MCF 10A (cell line): ENCODE measurements at regions not wholly inside any gene's neighbourhood (a gene's known extent, or its start where the extent isn't known, plus 50 kb on each side); places are given as distances from the start of the nearest gene placed in this dataset.
"Not testable (repeated sequence)": the region's sequence is repeated elsewhere in the genome, so short reads cannot be mapped to it uniquely, and the experiment has no call there.

Source experiments
- BruUV-seq: library from RNA; stranded (reverse); fragments of 400-500 nt; replicated peaks from 2 replicates; lab custom pipeline; 2021; lab: Mats Ljungman, UMichigan
- CTCF ChIA-PET: fragments of 300-600 bp; sonication (Branson Sonifier 250); formaldehyde crosslinking; extraction: SDS; loops from one replicate; lab custom pipeline; 2021; ENCODE audit warnings: antibody characterized with exemption, inconsistent platforms; lab: Yijun Ruan, JAX
- POLR2A ChIA-PET: fragments of 300-600, 350-650 bp; sonication (Branson Sonifier 250); formaldehyde crosslinking; extraction: SDS; loops from one replicate; lab custom pipeline; 2020; ENCODE audit warnings: antibody characterized with exemption, inconsistent platforms; lab: Yijun Ruan, JAX
- DNase-seq: peaks from one replicate; pipeline ENCODE4 v3.0.0-alpha.2; 2018; ENCODE audit not compliant: unreplicated experiment
- H3K27ac Mint-ChIP-seq: one replicate; pipeline ENCODE4 v1.8.0; 2022; ENCODE audit warnings: mild to moderate bottlenecking, low read depth, mixed read lengths; ENCODE audit not compliant: unreplicated experiment
- H3K27me3 Mint-ChIP-seq: one replicate; pipeline ENCODE4 v1.8.0; 2022; ENCODE audit warnings: mixed read lengths; ENCODE audit not compliant: insufficient read depth, unreplicated experiment
- H3K36me3 Mint-ChIP-seq: one replicate; pipeline ENCODE4 v1.8.0; 2022; ENCODE audit warnings: mild to moderate bottlenecking, moderate library complexity, mixed read lengths; ENCODE audit not compliant: insufficient read depth, unreplicated experiment
- H3K4me1 Mint-ChIP-seq: one replicate; pipeline ENCODE4 v1.8.0; 2022; ENCODE audit warnings: mixed read lengths; ENCODE audit not compliant: insufficient read depth, unreplicated experiment
- H3K4me3 Mint-ChIP-seq: one replicate; pipeline ENCODE4 v1.8.0; 2022; ENCODE audit warnings: mild to moderate bottlenecking, moderate library complexity, mixed read lengths; ENCODE audit not compliant: unreplicated experiment
- H3K9me3 Mint-ChIP-seq: one replicate; pipeline ENCODE4 v1.8.0; 2022; ENCODE audit warnings: mixed read lengths; ENCODE audit not compliant: unreplicated experiment
- CTCF ChIP-seq: fragments of 200-600 bp; IDR thresholded peaks from one replicate; pipeline ENCODE4 v1.8.0; 2022; ENCODE audit warnings: antibody characterized with exemption, mild to moderate bottlenecking; ENCODE audit not compliant: unreplicated experiment
- intact Hi-C: fragments of 100-400 bp; cut with micrococcal nuclease; formaldehyde crosslinking; loops from 2 replicates; pipeline ENCODE4 v1.14.1; 2022

GRCh38 chr6:82111114-82111513 is 136.4 kb downstream of the IBTK start:
- POLR2A ChIA-PET, result no interaction called here
- intact Hi-C loops, result no loop called here
- H3K9me3 Mint-ChIP-seq, result no peaks in the 10 kb centered on the region
- H3K36me3 Mint-ChIP-seq, result no peaks in the 10 kb centered on the region
- DNase-seq, result no peak
- H3K4me1 Mint-ChIP-seq, result no peaks in the 10 kb centered on the region
- no peak for TF ChIP-seq CTCF
- no peak overlapping the region for H3K27ac Mint-ChIP-seq
- CTCF ChIA-PET, result no interaction called here
- H3K4me3 Mint-ChIP-seq, result no peak overlapping the region
- no TSS peak for BruUV-seq
- H3K27me3 Mint-ChIP-seq, result no peaks in the 10 kb centered on the region

GRCh38 chr6:82103171-82103570 is 144.4 kb downstream of the IBTK start:
- CTCF ChIA-PET, POLR2A ChIA-PET, H3K4me3 Mint-ChIP-seq, DNase-seq, H3K4me1 Mint-ChIP-seq, BruUV-seq, H3K27ac Mint-ChIP-seq, H3K9me3 Mint-ChIP-seq, H3K36me3 Mint-ChIP-seq, intact Hi-C loops, H3K27me3 Mint-ChIP-seq: not testable (repeated sequence)

- H3K4me1 Mint-ChIP-seq, H3K27ac Mint-ChIP-seq, intact Hi-C loops, H3K4me3 Mint-ChIP-seq, POLR2A ChIA-PET, H3K36me3 Mint-ChIP-seq, H3K27me3 Mint-ChIP-seq, BruUV-seq, H3K9me3 Mint-ChIP-seq, DNase-seq: not testable (repeated sequence)
- CTCF ChIA-PET, result interaction anchor here (0.7 kb wide), 1 partner anchor 12 kb away, joined by 3 read pairs; no protein-coding TSS in a partner anchor
These were observed 146.0 kb downstream of the IBTK start for GRCh38 chr6:82101374-82102114.

- POLR2A ChIA-PET, intact Hi-C loops, H3K9me3 Mint-ChIP-seq, H3K27ac Mint-ChIP-seq, DNase-seq, H3K4me3 Mint-ChIP-seq, H3K27me3 Mint-ChIP-seq, H3K36me3 Mint-ChIP-seq, H3K4me1 Mint-ChIP-seq, BruUV-seq: not testable (repeated sequence)
- CTCF ChIA-PET, result interaction anchor here (0.6 to 0.7 kb wide), 2 partner anchors 13 to 23 kb away, joined by 3 read pairs; no protein-coding TSS in a partner anchor
These were observed 146.8 kb downstream of the IBTK start for GRCh38 chr6:82100763-82101162.

- CTCF ChIA-PET, result no interaction called here
- no peaks in the 10 kb centered on the region for H3K4me1 Mint-ChIP-seq
These were observed 149.9 kb downstream of the IBTK start for GRCh38 chr6:82097676-82098075.

More at GRCh38 chr6:82097676-82098075, 149.9 kb downstream of the IBTK start:
- Mint-ChIP-seq H3K4me3 (no peak overlapping the region), H3K27me3 (no peaks in the 10 kb centered on the region), H3K27ac (no peak overlapping the region), H3K9me3 (no peaks in the 10 kb centered on the region), H3K36me3 (no peaks in the 10 kb centered on the region)
- intact Hi-C loops, result no loop called here
- peak; percentile 13 for DNase-seq
- POLR2A ChIA-PET, result no interaction called here
- no TSS peak for BruUV-seq
- TF ChIP-seq CTCF, result no peak
